GM18951 (cell line): ENCODE measurements at regions not wholly inside any gene's neighbourhood (a gene's known extent, or its start where the extent isn't known, plus 50 kb on each side); places are given as distances from the start of the nearest gene placed in this dataset.
"Not testable (repeated sequence)": the region's sequence is repeated elsewhere in the genome, so short reads cannot be mapped to it uniquely, and the experiment has no call there.

ENCODE experiments used
- POLR2A ChIP-seq: IDR thresholded peaks from 4 replicates; pipeline ENCODE4 v1.6.1; 2011; ENCODE audit warnings: mild to moderate bottlenecking; ENCODE audit not compliant: insufficient read length, insufficient read depth; ENCODE audit errors: extremely low read depth
- in situ Hi-C: fragments of 300-500 bp; cut with MboI; formaldehyde crosslinking; loops from one replicate; pipeline ENCODE4 v1.12.0; 2022; ENCODE audit warnings: low sequenced_read_pairs, mixed read lengths, inconsistent platforms; ENCODE audit not compliant: unreplicated experiment

DNA sequence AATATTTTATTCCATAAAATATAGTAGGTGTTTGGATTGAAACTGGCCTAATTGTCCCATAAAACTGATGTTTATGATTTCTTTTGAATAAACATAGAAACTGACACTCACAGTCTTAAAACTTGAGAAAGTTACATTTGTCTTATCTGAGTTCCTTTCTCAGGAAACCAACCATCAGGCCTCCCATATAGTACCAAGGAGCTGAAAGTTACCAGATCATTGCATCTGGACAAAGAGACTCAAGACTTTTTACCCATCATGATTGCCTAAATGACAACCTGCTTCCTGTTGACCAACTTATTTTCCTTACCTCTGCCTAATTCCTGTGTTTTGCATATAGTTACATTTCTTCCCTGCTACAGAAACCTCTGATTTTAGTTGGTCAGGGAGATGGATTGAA, 137.0 kb upstream of the XPO1 start:
- in situ Hi-C loops, result no loop called here
- TF ChIP-seq POLR2A, result no peak

DNA sequence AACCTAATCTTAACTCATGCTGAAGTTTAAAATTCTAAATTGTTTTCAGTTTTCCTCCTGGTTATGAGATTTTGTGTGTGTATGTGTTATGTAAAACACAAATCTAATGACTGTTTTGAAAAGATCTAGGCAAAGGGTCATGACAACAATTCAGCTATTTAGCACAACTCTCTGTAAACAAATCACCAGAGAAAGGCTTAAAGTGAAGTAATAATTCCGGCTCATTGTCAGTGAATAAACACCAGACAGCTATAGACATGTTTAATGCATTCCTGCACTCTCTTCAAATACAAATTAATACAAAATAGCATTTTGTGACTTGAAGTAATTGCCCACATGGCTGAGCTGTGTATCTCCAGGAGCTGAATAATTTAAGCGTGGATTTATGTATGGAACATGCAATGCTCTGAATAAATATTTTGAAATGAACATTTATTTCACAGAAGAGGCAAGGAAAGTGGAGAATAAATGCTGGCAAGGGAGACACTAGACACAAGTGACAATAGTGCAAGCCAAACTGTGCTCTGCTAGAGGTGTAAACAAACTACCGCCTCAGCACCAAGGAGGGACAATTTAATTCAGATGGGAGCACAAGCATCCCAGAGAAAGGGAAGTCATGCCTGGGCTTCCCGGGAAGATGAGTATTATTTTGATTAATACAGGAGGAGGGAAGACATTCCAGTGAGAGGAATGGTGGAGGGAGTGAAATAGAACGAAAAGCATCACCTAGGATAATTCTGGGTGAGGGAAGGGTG, 133.6 kb upstream of the XPO1 start:
- no peak for TF ChIP-seq POLR2A

DNA sequence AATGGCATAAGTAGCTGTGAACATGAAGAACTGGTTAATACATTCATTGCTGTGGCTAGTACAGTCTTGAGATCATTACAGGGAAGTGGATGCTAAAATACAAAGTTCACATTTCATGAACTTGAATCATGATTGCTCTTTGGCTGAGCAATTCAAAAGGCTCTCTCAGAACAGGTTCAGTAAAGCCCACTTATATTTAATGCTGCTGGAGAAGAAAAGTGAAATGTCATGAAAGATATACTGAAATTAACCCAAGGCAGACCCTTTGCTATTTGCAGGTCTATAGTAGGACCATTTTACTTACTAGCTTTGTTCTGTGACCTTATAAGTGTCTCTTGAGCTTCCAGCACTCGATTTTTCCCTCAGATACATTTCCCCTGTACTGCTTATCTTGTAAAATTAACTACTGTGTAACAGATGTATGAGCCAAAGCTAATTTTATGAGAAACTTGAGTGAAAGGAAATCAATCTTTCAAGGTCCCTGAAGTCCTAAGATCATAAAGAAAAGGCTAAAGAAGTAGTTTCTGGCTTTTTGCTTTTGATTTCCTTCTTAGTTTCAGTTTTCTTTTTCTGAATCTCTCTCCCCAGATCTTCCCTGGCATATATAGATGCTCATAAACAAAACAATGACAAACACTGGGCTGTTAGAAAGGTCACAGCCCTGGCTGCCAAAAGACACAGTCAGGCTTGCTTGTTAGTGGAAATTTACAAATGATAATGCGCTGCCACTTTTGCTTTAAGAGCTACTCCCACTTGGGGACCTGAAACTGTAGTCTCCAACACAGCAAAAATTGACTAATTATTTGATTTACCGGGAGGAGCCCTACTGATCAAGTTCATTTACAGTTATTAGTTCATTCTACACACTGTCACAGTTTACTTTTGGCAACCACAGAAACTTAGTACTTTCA, 132.7 kb upstream of the XPO1 start:
- no peak for TF ChIP-seq POLR2A
- in situ Hi-C loops, result no loop called here

More for the DNA sequence above, 133.6 kb upstream of the XPO1 start:
- in situ Hi-C loops, result no loop called here

DNA sequence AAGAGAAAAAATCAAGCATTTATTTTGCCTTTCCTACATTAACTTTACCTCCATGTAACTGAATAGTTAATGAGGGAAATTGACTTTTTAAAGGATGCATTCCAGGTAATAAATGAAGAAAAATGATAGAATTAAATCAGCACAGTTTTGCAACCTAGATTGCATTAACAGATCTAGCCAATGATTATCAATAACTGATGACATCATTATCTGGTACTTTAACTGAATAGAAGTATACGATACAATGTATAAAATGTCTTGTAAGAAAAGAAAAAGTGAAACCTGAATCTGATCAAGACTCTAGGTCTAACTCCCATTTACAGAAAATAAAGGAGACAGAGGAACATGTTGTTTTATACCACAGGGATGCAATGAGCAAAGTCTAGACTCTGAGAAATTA, 126.0 kb upstream of the XPO1 start:
- no peak for TF ChIP-seq POLR2A
- in situ Hi-C loops, result no loop called here

DNA sequence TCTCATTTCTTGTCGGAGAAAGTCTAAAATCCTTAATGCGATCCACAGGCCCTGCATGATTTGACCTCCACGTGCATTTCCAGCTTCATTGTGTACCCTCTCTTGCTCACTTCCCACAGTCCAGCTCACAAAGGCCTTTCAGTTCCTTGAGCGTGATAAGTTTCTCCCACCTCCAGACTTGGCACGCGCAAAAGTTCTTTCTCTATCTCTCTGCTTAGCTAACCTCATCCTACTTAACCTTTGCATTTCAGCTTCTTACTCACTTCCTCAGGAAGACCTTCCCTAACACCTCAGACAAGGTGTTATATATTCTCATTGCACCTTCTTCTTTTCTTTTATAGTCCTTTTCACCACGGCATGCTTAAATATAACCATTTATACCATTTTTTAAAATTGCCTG, 124.8 kb upstream of the XPO1 start:
- TF ChIP-seq POLR2A, result no peak
- in situ Hi-C loops, result no loop called here

DNA sequence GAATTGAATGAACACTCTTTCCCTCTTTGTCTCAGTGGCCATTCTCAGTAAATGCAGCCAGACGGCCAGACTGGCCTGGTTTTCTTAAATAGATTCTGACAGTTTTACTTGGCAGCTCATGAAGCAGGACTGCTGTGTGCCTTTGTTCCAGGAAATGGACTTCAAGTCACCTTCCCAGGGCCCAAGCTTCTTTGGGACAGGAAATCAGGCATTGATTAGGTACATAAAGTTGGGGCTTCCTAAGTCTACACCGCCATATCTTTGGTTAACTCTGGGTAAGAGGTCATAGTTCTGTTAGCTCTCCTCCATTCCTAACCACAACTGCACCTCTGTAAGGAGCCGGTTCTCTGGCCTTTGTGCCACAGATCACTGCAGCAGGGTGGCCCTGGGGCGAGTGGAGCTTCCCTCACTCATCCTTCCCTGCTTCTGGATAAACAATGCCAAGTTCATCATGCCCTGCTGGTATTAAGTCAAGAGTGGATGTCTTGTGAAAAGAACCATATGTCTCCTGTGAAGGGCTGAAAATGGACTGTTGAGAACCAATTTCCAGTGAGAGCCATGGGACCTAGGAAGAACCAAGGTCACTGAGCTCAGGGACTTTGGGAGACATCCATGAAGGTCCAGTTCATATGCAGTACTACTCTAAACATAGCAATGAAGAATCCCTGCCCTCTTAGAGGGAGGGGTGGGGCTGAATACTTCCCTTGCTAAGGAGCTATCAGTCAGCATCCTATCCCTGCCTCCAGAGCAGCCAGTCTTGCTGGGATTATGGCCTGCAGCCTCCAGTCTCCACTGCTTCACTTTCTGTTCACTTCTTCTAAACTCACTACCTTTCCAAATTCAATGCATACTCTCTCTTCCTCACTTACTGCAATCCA, 122.6 kb upstream of the XPO1 start:
- no peak for TF ChIP-seq POLR2A
- in situ Hi-C loops, result no loop called here

DNA sequence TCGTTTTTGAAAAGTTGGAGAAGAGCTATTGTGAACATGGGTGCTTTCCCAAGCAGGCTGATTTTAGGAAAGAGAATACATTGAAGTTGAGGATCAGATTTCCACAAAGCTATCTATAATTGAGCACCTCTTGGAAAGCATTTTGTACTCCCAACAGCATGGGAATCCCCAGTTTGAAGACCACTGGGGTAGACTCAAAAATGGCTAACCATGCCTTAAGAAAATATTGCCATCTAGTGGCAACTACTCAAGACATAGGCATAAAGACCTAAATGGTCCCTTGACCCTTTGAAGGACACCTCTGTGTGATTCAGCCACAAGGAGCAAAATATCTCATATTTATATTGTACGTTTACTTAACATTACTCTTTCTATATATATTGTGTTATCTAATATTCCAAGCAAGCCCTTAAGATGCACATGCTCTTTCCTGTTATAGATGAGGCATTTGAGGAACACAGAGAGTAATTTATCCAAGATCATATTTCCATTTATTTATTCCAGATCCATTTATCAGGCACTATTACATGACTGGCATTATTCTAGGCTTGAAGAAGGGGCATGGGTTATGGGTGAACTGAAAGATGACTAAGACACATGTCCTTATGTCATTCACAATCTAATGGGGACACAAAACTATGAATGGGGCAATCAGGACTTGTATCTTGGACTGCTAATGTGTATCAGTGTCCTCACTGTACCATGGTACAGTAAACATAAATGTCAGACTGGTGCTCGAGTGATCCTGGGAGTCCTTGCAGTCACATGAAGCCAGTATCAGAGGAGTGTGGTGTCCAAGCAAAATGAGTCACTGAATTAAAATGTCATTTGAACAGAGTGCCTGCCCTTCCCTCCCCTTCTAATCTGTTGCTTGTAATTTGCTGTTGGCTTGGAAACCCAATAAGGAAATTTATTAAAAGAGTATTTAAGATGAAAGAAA, 121.0 kb upstream of the XPO1 start:
- in situ Hi-C loops, result no loop called here
- no peak for TF ChIP-seq POLR2A

DNA sequence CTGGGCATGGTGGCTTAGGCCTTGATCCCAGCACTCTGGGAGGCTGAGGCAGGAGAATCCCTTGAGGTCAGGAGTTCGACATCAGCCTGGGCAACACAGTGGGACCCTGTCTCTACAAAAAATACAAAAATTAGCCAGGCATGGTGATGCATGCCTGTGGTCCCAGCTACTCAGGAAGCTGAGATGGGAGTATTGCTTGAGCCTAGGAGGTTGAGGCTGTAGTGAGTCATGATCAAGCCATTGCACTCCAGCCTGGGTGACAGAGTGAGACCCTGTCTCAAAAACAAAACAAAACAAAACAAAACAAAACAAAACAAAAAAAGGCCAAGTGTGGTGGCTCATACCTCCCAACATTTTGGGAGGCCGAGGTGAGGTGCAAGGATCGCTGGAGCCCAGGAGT, 111.8 kb upstream of the XPO1 start:
- in situ Hi-C loops, result not testable (repeated sequence)

DNA sequence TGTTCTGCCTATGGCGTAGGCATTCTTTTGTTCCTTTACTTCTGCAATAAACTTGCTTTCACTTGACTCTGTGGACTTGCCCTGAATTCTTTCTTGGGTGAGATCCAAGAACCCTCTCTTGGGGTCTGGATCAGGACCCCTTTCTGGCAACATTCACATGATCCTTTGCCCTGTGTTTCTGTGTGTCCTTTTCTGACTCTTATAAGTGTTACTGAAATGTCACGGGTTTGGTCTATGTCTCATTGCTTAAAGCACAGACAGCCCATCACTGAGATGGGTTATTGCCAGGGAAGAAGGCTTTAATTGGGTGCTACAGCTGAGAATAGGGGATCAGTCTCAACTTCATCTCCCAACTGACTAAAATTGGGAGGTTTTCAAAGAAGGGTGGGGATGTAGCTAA, 110.9 kb upstream of the XPO1 start:
- TF ChIP-seq POLR2A, result no peak
- in situ Hi-C loops, result no loop called here

DNA sequence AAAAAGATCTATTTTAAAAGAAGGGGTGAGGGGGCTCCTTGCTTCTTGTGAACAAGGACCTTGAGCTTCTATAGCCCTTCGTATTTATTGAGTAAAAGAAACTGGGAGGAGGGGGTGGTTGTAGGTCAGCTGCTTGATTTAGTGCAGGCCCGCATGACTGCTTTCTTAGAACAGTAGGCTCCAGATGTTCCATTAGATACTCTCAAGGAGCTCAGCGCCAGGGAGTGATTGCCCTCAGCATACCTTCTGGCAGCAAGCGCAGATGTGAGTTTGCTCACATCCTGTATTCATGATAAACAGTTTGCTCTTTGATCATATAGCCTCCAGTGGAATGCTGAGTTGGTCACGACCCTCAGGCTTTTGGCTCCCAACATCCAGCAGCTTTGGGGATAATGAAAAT, 108.9 kb upstream of the XPO1 start:
- no peak for TF ChIP-seq POLR2A
- in situ Hi-C loops, result no loop called here

DNA sequence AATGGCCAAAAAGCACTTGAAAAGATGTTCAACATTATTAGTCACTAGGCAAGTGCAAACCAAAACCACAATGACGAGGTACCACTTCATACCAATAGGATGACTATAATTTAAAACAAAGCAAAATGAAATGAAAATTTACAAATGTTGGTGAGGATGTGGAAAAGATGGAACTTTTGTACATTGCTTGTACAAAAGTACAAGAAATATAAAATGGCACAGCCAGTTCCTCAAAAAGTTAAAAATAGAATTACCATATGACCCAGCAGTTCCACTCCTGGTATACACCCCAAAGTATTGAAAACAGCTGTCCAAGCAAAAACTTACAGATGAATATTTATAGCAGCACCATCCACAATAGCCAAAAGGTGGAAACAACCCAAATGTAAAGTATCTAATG, 107.8 kb upstream of the XPO1 start:
- in situ Hi-C loops, result no loop called here
- TF ChIP-seq POLR2A, result no peak

DNA sequence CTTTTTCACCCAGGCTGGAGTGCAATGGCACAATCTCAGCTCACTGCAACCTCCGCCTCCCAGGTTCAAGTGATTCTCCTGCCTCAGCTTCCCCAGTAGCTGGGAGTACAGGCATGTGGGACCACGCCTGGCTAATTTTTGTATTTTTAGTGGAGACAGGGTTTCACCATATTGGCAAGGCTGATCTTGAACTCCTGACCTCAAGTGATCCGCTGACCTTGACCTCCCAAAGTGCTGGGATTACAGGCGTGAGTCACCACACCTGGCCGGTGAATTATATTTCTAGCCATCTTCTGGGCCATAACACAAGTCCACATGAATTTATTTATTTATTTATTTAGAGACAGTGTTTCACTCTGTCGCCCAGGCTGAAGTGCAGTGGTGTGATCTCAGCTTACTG, 105.0 kb upstream of the XPO1 start:
- in situ Hi-C loops, result not testable (repeated sequence)
